ENCODE measurements at regions not wholly inside any gene's neighbourhood (a gene's known extent, or its start where the extent isn't known, plus 50 kb on each side); places are given as distances from the start of the nearest gene placed in this dataset.
"Not testable (repeated sequence)": the region's sequence is repeated elsewhere in the genome, so short reads cannot be mapped to it uniquely, and the experiment has no call there.

DNA sequence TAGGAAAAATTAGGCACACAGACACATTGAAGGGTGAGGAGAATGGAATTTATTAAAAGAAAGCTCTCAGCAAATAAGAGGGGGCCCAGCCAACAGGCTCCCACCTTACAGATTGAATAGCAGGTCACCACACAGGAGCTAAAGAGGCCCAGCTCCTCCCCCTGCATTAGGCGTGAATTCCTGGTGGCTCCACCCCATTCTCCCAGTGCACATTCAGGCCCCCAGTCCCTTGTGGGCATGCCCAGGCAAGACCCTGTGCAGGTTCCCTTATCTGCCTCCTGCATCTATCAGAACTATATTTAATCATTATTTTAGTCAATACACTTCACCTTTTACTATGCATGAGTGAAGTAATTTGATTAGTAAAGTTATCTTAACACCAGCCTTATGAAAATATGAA lies 856.3 kb upstream of the NDST4 start:
- TF ChIP-seq, protein P1, sequence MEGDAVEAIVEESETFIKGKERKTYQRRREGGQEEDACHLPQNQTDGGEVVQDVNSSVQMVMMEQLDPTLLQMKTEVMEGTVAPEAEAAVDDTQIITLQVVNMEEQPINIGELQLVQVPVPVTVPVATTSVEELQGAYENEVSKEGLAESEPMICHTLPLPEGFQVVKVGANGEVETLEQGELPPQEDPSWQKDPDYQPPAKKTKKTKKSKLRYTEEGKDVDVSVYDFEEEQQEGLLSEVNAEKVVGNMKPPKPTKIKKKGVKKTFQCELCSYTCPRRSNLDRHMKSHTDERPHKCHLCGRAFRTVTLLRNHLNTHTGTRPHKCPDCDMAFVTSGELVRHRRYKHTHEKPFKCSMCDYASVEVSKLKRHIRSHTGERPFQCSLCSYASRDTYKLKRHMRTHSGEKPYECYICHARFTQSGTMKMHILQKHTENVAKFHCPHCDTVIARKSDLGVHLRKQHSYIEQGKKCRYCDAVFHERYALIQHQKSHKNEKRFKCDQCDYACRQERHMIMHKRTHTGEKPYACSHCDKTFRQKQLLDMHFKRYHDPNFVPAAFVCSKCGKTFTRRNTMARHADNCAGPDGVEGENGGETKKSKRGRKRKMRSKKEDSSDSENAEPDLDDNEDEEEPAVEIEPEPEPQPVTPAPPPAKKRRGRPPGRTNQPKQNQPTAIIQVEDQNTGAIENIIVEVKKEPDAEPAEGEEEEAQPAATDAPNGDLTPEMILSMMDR (IDR thresholded peaks at IDR 0.05; ENCODE audit: low read length): no peak
- TF ChIP-seq EZH2phosphoT487 (IDR thresholded peaks at IDR 0.05; ENCODE audit: low read length): no peak
- TF ChIP-seq EZH2 (optimal IDR thresholded peaks at IDR 0.05; ENCODE audit: low read depth, low read length): no peak
- Histone ChIP-seq H3K4me1 (ENCODE audit: low read length) (no peaks in the 10 kb centered on the region), H3K79me2 (ENCODE audit: low read length) (no peaks in the 10 kb centered on the region), H2AFZ (ENCODE audit: low read length) (no peak overlapping the region), H3K27me3 (replicated peaks; ENCODE audit: insufficient read depth, low read length) (no peaks in the 10 kb centered on the region), H3K9me3 (replicated peaks; ENCODE audit: insufficient read depth, low read length) (no peaks in the 10 kb centered on the region), H3K9me2 (replicated peaks; ENCODE audit: insufficient read depth, low read length) (no peaks in the 10 kb centered on the region), H3F3A (ENCODE audit: insufficient read depth, low read length) (no peaks in the 10 kb centered on the region), H4K20me1 (ENCODE audit: insufficient read depth, low read length) (no peaks in the 10 kb centered on the region), H3K4me3 (ENCODE audit: low read length) (no peak overlapping the region), H3K36me3 (replicated peaks; ENCODE audit: insufficient read depth, low read length) (no peaks in the 10 kb centered on the region), H3K27ac (ENCODE audit: low read length) (no peak overlapping the region), H3K9ac (ENCODE audit: low read length) (no peak overlapping the region), H3K4me2 (ENCODE audit: low read depth, low read length) (no peak overlapping the region)
- DNase-seq: no peak

GRCh38 chr4:115965588-115965987 lies 852.2 kb upstream of the NDST4 start:
- TF ChIP-seq, protein P1 (IDR thresholded peaks at IDR 0.05; ENCODE audit: low read length): no peak
- TF ChIP-seq EZH2 (optimal IDR thresholded peaks at IDR 0.05; ENCODE audit: low read depth, low read length) (no peak), EZH2phosphoT487 (IDR thresholded peaks at IDR 0.05; ENCODE audit: low read length) (no peak)
- no peak overlapping the region for H3K27ac ChIP-seq (ENCODE audit: low read length)
- H3F3A ChIP-seq (ENCODE audit: insufficient read depth, low read length): no peaks in the 10 kb centered on the region
- no peaks in the 10 kb centered on the region for H3K4me1 ChIP-seq (ENCODE audit: low read length)
- no peak overlapping the region for H3K4me2 ChIP-seq (ENCODE audit: low read depth, low read length)
- H3K9me2 ChIP-seq (replicated peaks; ENCODE audit: insufficient read depth, low read length): no peaks in the 10 kb centered on the region
- no peaks in the 10 kb centered on the region for H3K9me3 ChIP-seq (replicated peaks; ENCODE audit: insufficient read depth, low read length)
- no peaks in the 10 kb centered on the region for H3K79me2 ChIP-seq (ENCODE audit: low read length)
- H3K36me3 ChIP-seq (replicated peaks; ENCODE audit: insufficient read depth, low read length): no peaks in the 10 kb centered on the region
- no peak overlapping the region for H2AFZ ChIP-seq (ENCODE audit: low read length)
- H3K4me3 ChIP-seq (ENCODE audit: low read length): no peak overlapping the region
- DNase-seq: no peak
- no peaks in the 10 kb centered on the region for H4K20me1 ChIP-seq (ENCODE audit: insufficient read depth, low read length)
- H3K27me3 ChIP-seq (replicated peaks; ENCODE audit: insufficient read depth, low read length): no peaks in the 10 kb centered on the region
- H3K9ac ChIP-seq (ENCODE audit: low read length): no peak overlapping the region

GRCh38 chr4:115956054-115956796 lies 842.8 kb upstream of the NDST4 start:
- not testable (repeated sequence) for H3K9ac ChIP-seq (ENCODE audit: low read length); DNase-seq; H3K27me3 ChIP-seq (replicated peaks; ENCODE audit: insufficient read depth, low read length); H3K36me3 ChIP-seq (replicated peaks; ENCODE audit: insufficient read depth, low read length); H4K20me1 ChIP-seq (ENCODE audit: insufficient read depth, low read length); H3K27ac ChIP-seq (ENCODE audit: low read length); H3K4me3 ChIP-seq (ENCODE audit: low read length); H3K4me2 ChIP-seq (ENCODE audit: low read depth, low read length); H3F3A ChIP-seq (ENCODE audit: insufficient read depth, low read length); H3K9me2 ChIP-seq (replicated peaks; ENCODE audit: insufficient read depth, low read length); H2AFZ ChIP-seq (ENCODE audit: low read length); H3K9me3 ChIP-seq (replicated peaks; ENCODE audit: insufficient read depth, low read length); H3K4me1 ChIP-seq (ENCODE audit: low read length); H3K79me2 ChIP-seq (ENCODE audit: low read length)

DNA sequence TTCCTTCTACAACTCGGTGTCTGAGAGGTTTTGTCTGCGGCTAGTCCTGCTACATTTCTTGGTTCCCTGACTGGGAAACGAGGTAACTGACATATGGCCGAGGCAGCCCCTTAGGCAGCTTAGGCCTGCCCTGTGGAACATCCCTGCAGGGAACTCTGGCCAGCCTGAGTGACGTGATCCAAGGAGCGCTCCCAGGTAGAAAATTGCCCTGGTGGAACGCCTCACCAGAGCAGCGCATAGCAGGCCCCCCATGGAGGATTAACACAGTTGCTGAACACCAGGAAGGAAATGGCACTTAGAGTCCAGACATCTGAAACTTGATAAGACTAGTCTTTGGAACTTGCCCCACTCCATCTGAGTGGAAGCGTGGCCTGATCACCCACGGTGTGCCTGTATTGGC lies 837.4 kb upstream of the NDST4 start:
- H3K4me2 ChIP-seq (ENCODE audit: low read depth, low read length): no peak overlapping the region
- H3K27ac ChIP-seq (ENCODE audit: low read length): no peak overlapping the region
- no peak overlapping the region for H3K4me3 ChIP-seq (ENCODE audit: low read length)
- no peaks in the 10 kb centered on the region for H3K4me1 ChIP-seq (ENCODE audit: low read length)
- no peak for DNase-seq
- H3K9me2 ChIP-seq (replicated peaks; ENCODE audit: insufficient read depth, low read length): no peaks in the 10 kb centered on the region
- no peaks in the 10 kb centered on the region for H3K9me3 ChIP-seq (replicated peaks; ENCODE audit: insufficient read depth, low read length)
- no peaks in the 10 kb centered on the region for H3F3A ChIP-seq (ENCODE audit: insufficient read depth, low read length)
- no peaks in the 10 kb centered on the region for H3K36me3 ChIP-seq (replicated peaks; ENCODE audit: insufficient read depth, low read length)
- no peaks in the 10 kb centered on the region for H4K20me1 ChIP-seq (ENCODE audit: insufficient read depth, low read length)
- H2AFZ ChIP-seq (ENCODE audit: low read length): no peak overlapping the region
- TF ChIP-seq, protein P1 (IDR thresholded peaks at IDR 0.05; ENCODE audit: low read length): no peak
- TF ChIP-seq EZH2phosphoT487 (IDR thresholded peaks at IDR 0.05; ENCODE audit: low read length) (no peak), EZH2 (optimal IDR thresholded peaks at IDR 0.05; ENCODE audit: low read depth, low read length) (no peak)
- H3K27me3 ChIP-seq (replicated peaks; ENCODE audit: insufficient read depth, low read length): no peaks in the 10 kb centered on the region
- H3K9ac ChIP-seq (ENCODE audit: low read length): no peak overlapping the region
- H3K79me2 ChIP-seq (ENCODE audit: low read length): no peaks in the 10 kb centered on the region

- not testable (repeated sequence) for H3K4me2 ChIP-seq (ENCODE audit: low read depth, low read length); H3K4me3 ChIP-seq (ENCODE audit: low read length); H3K9me3 ChIP-seq (replicated peaks; ENCODE audit: insufficient read depth, low read length); H3K27ac ChIP-seq (ENCODE audit: low read length); H3K4me1 ChIP-seq (ENCODE audit: low read length); H3K79me2 ChIP-seq (ENCODE audit: low read length); H3K9me2 ChIP-seq (replicated peaks; ENCODE audit: insufficient read depth, low read length); H3K9ac ChIP-seq (ENCODE audit: low read length); DNase-seq; H3K27me3 ChIP-seq (replicated peaks; ENCODE audit: insufficient read depth, low read length); H3F3A ChIP-seq (ENCODE audit: insufficient read depth, low read length); H4K20me1 ChIP-seq (ENCODE audit: insufficient read depth, low read length); H3K36me3 ChIP-seq (replicated peaks; ENCODE audit: insufficient read depth, low read length); H2AFZ ChIP-seq (ENCODE audit: low read length)
These were observed 836.7 kb upstream of the NDST4 start for GRCh38 chr4:115949974-115950743.

All from MM.1S (cell line).